Activated CD8-positive, alpha-beta memory T cell treated with anti-CD3 and anti-CD28 coated beads, Interleukin-2, amount 10 ng/mL, durations not matched to agents 7 days and 5 days (primary cell): ENCODE measurements at regions not wholly inside any gene's neighbourhood (a gene's known extent, or its start where the extent isn't known, plus 50 kb on each side); places are given as distances from the start of the nearest gene placed in this dataset.
"Not testable (repeated sequence)": the region's sequence is repeated elsewhere in the genome, so short reads cannot be mapped to it uniquely, and the experiment has no call there.

Experiments
- ATAC-seq: fragments of 150-1000 bp; cut with Tn5 transposase; one replicate; pipeline ENCODE4 v1.10.0; 2021; ENCODE audit warnings: moderate library complexity
- CTCF ChIA-PET: fragments of 350-600 bp; sonication (Branson Sonifier 250); formaldehyde crosslinking; loops from one replicate; lab custom pipeline; 2021; ENCODE audit warnings: antibody characterized with exemption; lab: Charles Lee
- DNase-seq: peaks from one replicate; pipeline ENCODE4 v3.0.0-alpha.2; 2020
- H3K27ac Mint-ChIP-seq: one replicate; pipeline ENCODE4 v1.8.0; 2021; ENCODE audit warnings: mild to moderate bottlenecking, mixed read lengths
- H3K27me3 Mint-ChIP-seq: one replicate; pipeline ENCODE4 v1.8.0; 2021; ENCODE audit warnings: mixed read lengths
- H3K36me3 Mint-ChIP-seq: one replicate; pipeline ENCODE4 v1.8.0; 2021; ENCODE audit warnings: mild to moderate bottlenecking, mixed read lengths
- H3K4me1 Mint-ChIP-seq: one replicate; pipeline ENCODE4 v1.8.0; 2021; ENCODE audit warnings: mixed read lengths
- H3K4me3 Mint-ChIP-seq: one replicate; pipeline ENCODE4 v1.8.0; 2021; ENCODE audit warnings: mild to moderate bottlenecking, moderate library complexity, mixed read lengths
- H3K9me3 Mint-ChIP-seq: one replicate; pipeline ENCODE4 v1.8.0; 2022; ENCODE audit warnings: low read depth, mixed read lengths

GRCh38 chr18:37832010-37832695 is 266.6 kb upstream of the CELF4 start:
- H3K36me3 Mint-ChIP-seq, H3K4me1 Mint-ChIP-seq, H3K9me3 Mint-ChIP-seq, DNase-seq, H3K27ac Mint-ChIP-seq, H3K27me3 Mint-ChIP-seq, ATAC-seq, H3K4me3 Mint-ChIP-seq, CTCF ChIA-PET: not testable (repeated sequence)

- Mint-ChIP-seq H3K27ac (no peak overlapping the region), H3K9me3 (peaks cover 14% of the 10 kb centered on the region), H3K4me3 (no peak overlapping the region), H3K27me3 (no peaks in the 10 kb centered on the region), H3K36me3 (no peaks in the 10 kb centered on the region), H3K4me1 (no peaks in the 10 kb centered on the region)
- ATAC-seq (no peak), DNase-seq (no peak)
- CTCF ChIA-PET, result no interaction called here
Measured at GRCh38 chr18:37812961-37813360, 247.4 kb upstream of the CELF4 start.

- no peak overlapping the region for H3K27ac Mint-ChIP-seq
- no peaks in the 10 kb centered on the region for H3K27me3 Mint-ChIP-seq
- ATAC-seq (no peak), DNase-seq (no peak)
- no peaks in the 10 kb centered on the region for H3K4me1 Mint-ChIP-seq
- no peaks in the 10 kb centered on the region for H3K36me3 Mint-ChIP-seq
- H3K9me3 Mint-ChIP-seq, result peaks cover 10% of the 10 kb centered on the region
- no peak overlapping the region for H3K4me3 Mint-ChIP-seq
- CTCF ChIA-PET, result no interaction called here
Measured at GRCh38 chr18:37805773-37806404, 240.3 kb upstream of the CELF4 start.

GRCh38 chr18:37796823-37797349 is 231.3 kb upstream of the CELF4 start:
- no peak overlapping the region for H3K27ac Mint-ChIP-seq
- H3K27me3 Mint-ChIP-seq, result no peaks in the 10 kb centered on the region
- peaks cover 2% of the 10 kb centered on the region for H3K9me3 Mint-ChIP-seq
- ATAC-seq (no peak), DNase-seq (no peak)
- no peaks in the 10 kb centered on the region for H3K36me3 Mint-ChIP-seq
- H3K4me3 Mint-ChIP-seq, result no peak overlapping the region
- no peaks in the 10 kb centered on the region for H3K4me1 Mint-ChIP-seq
- CTCF ChIA-PET, result no interaction called here

GRCh38 chr18:37787452-37787851 is 221.9 kb upstream of the CELF4 start:
- ATAC-seq (no peak), DNase-seq (no peak)
- CTCF ChIA-PET, result interaction anchor here (1.2 kb wide), 1 partner anchor 8 kb away, joined by 3 read pairs; no protein-coding TSS in a partner anchor
- Mint-ChIP-seq H3K4me1 (no peaks in the 10 kb centered on the region), H3K27ac (no peak overlapping the region), H3K36me3 (no peaks in the 10 kb centered on the region), H3K4me3 (no peak overlapping the region), H3K27me3 (no peaks in the 10 kb centered on the region), H3K9me3 (peaks cover 2% of the 10 kb centered on the region)

GRCh38 chr18:37783771-37784170 is 218.2 kb upstream of the CELF4 start:
- Mint-ChIP-seq H3K4me3 (no peak overlapping the region), H3K9me3 (no peaks in the 10 kb centered on the region), H3K4me1 (no peaks in the 10 kb centered on the region), H3K27me3 (no peaks in the 10 kb centered on the region), H3K36me3 (no peaks in the 10 kb centered on the region), H3K27ac (no peak overlapping the region)
- ATAC-seq (no peak), DNase-seq (no peak)
- CTCF ChIA-PET, result no interaction called here

- H3K4me3 Mint-ChIP-seq, result no peak overlapping the region
- H3K27ac Mint-ChIP-seq, result no peak overlapping the region
- H3K27me3 Mint-ChIP-seq, result no peaks in the 10 kb centered on the region
- DNase-seq, result no peak
- no peak for ATAC-seq
- H3K36me3 Mint-ChIP-seq, result no peaks in the 10 kb centered on the region
- H3K9me3 Mint-ChIP-seq, result no peaks in the 10 kb centered on the region
- no peaks in the 10 kb centered on the region for H3K4me1 Mint-ChIP-seq
- CTCF ChIA-PET, result interaction anchor here (1.3 kb wide), 1 partner anchor 9 kb away, joined by 3 read pairs; no protein-coding TSS in a partner anchor
Measured at GRCh38 chr18:37779220-37779619, 213.6 kb upstream of the CELF4 start.

GRCh38 chr18:37778417-37779165 is 213.0 kb upstream of the CELF4 start:
- Mint-ChIP-seq H3K36me3 (no peaks in the 10 kb centered on the region), H3K4me1 (no peaks in the 10 kb centered on the region), H3K9me3 (no peaks in the 10 kb centered on the region), H3K27ac (no peak overlapping the region), H3K27me3 (no peaks in the 10 kb centered on the region), H3K4me3 (no peak overlapping the region)
- ATAC-seq, result no peak
- CTCF ChIA-PET, result interaction anchor here (1.3 kb wide), 1 partner anchor 9 kb away, joined by 3 read pairs; no protein-coding TSS in a partner anchor
- DNase-seq, result peak; percentile 46

GRCh38 chr18:37769826-37770225 is 204.2 kb upstream of the CELF4 start:
- CTCF ChIA-PET, result no interaction called here
- H3K36me3 Mint-ChIP-seq, result no peaks in the 10 kb centered on the region
- ATAC-seq (no peak), DNase-seq (no peak)
- peaks cover 3% of the 10 kb centered on the region for H3K9me3 Mint-ChIP-seq
- no peaks in the 10 kb centered on the region for H3K4me1 Mint-ChIP-seq
- H3K27me3 Mint-ChIP-seq, result no peaks in the 10 kb centered on the region
- H3K27ac Mint-ChIP-seq, result no peak overlapping the region
- no peak overlapping the region for H3K4me3 Mint-ChIP-seq

- Mint-ChIP-seq H3K4me3 (no peak overlapping the region), H3K27ac (no peak overlapping the region), H3K9me3 (peaks cover 3% of the 10 kb centered on the region), H3K36me3 (no peaks in the 10 kb centered on the region), H3K27me3 (no peaks in the 10 kb centered on the region), H3K4me1 (no peaks in the 10 kb centered on the region)
- CTCF ChIA-PET, result no interaction called here
- no peak for DNase-seq
- ATAC-seq, result no peak
Measured at GRCh38 chr18:37764541-37765288, 199.1 kb upstream of the CELF4 start.

- Mint-ChIP-seq H3K27me3 (no peaks in the 10 kb centered on the region), H3K4me3 (no peak overlapping the region), H3K4me1 (no peaks in the 10 kb centered on the region), H3K9me3 (no peaks in the 10 kb centered on the region), H3K36me3 (no peaks in the 10 kb centered on the region), H3K27ac (no peak overlapping the region)
- DNase-seq, result no peak
- CTCF ChIA-PET, result no interaction called here
- no peak for ATAC-seq
Measured at GRCh38 chr18:37762076-37762621, 196.6 kb upstream of the CELF4 start.

- H3K4me3 Mint-ChIP-seq, result no peak overlapping the region
- H3K36me3 Mint-ChIP-seq, result no peaks in the 10 kb centered on the region
- H3K9me3 Mint-ChIP-seq, result no peaks in the 10 kb centered on the region
- CTCF ChIA-PET, result no interaction called here
- H3K27me3 Mint-ChIP-seq, result no peaks in the 10 kb centered on the region
- H3K4me1 Mint-ChIP-seq, result no peaks in the 10 kb centered on the region
- H3K27ac Mint-ChIP-seq, result no peak overlapping the region
- no peak for ATAC-seq
- DNase-seq, result no peak
Measured at GRCh38 chr18:37754141-37754540, 188.5 kb upstream of the CELF4 start.

- CTCF ChIA-PET, result no interaction called here
- no peaks in the 10 kb centered on the region for H3K9me3 Mint-ChIP-seq
- no peak overlapping the region for H3K27ac Mint-ChIP-seq
- no peak overlapping the region for H3K4me3 Mint-ChIP-seq
- no peak for DNase-seq
- no peak for ATAC-seq
- H3K27me3 Mint-ChIP-seq, result no peaks in the 10 kb centered on the region
- H3K4me1 Mint-ChIP-seq, result no peaks in the 10 kb centered on the region
- H3K36me3 Mint-ChIP-seq, result no peaks in the 10 kb centered on the region
Measured at GRCh38 chr18:37742436-37742835, 176.8 kb upstream of the CELF4 start.
